Type B pancreatic cell (in vitro differentiated cells): ENCODE measurements at regions not wholly inside any gene's neighbourhood (a gene's known extent, or its start where the extent isn't known, plus 50 kb on each side); places are given as distances from the start of the nearest gene placed in this dataset.

Experiments
- DNase-seq: peaks from one replicate; pipeline ENCODE4 v3.0.0; 2021; ENCODE audit warnings: mixed read lengths; ENCODE audit not compliant: unreplicated experiment; ENCODE audit errors: extremely low spot score
- H3K27ac Mint-ChIP-seq: 2 replicates; pipeline ENCODE4 v1.8.0; 2021; ENCODE audit warnings: mild to moderate bottlenecking, mixed read lengths
- H3K27me3 Mint-ChIP-seq: 2 replicates; pipeline ENCODE4 v1.8.0; 2021; ENCODE audit warnings: mixed read lengths
- H3K36me3 Mint-ChIP-seq: 2 replicates; pipeline ENCODE4 v1.8.0; 2021; ENCODE audit warnings: mixed read lengths
- H3K4me1 Mint-ChIP-seq: one replicate; pipeline ENCODE4 v1.8.0; 2021; ENCODE audit warnings: mixed read lengths; ENCODE audit not compliant: unreplicated experiment
- H3K4me3 Mint-ChIP-seq: 2 replicates; pipeline ENCODE4 v1.8.0; 2021; ENCODE audit warnings: mild to moderate bottlenecking, mixed read lengths
- H3K9me3 Mint-ChIP-seq: 2 replicates; pipeline ENCODE4 v1.8.0; 2021; ENCODE audit warnings: mixed read lengths
- TF ChIP-seq, protein P1 (sequence below): fragments of 200-600 bp; sonication (generic); conservative IDR thresholded peaks from 2 replicates; pipeline ENCODE4 v1.5.0; 2021; ENCODE audit warnings: antibody characterized with exemption, mild to moderate bottlenecking

DNA sequence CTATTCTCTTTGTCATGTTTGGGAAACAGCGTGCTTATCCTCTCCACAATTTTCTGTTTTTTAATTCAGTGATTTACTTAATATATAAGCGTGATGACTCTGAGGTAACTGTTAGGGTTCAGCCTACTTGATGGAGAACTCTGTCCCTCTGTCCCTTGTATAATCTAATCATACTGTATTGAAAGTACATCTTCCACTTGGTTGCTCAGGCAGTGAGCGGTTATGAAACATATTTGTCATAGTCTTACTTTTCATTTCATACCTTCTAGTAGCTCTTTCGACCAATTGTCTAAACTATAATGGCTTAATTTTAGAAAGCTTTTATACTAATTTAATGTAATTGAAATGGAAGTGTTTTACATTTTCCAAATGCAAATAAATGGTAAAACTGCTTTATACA is 469.0 kb downstream of the TLL1 start:
- H3K4me1 Mint-ChIP-seq: no peaks in the 10 kb centered on the region
- TF ChIP-seq, protein P1, sequence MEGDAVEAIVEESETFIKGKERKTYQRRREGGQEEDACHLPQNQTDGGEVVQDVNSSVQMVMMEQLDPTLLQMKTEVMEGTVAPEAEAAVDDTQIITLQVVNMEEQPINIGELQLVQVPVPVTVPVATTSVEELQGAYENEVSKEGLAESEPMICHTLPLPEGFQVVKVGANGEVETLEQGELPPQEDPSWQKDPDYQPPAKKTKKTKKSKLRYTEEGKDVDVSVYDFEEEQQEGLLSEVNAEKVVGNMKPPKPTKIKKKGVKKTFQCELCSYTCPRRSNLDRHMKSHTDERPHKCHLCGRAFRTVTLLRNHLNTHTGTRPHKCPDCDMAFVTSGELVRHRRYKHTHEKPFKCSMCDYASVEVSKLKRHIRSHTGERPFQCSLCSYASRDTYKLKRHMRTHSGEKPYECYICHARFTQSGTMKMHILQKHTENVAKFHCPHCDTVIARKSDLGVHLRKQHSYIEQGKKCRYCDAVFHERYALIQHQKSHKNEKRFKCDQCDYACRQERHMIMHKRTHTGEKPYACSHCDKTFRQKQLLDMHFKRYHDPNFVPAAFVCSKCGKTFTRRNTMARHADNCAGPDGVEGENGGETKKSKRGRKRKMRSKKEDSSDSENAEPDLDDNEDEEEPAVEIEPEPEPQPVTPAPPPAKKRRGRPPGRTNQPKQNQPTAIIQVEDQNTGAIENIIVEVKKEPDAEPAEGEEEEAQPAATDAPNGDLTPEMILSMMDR: no peak
- no peaks in the 10 kb centered on the region for H3K36me3 Mint-ChIP-seq
- H3K27ac Mint-ChIP-seq: no peak overlapping the region
- H3K9me3 Mint-ChIP-seq: no peaks in the 10 kb centered on the region
- H3K4me3 Mint-ChIP-seq: no peak overlapping the region
- DNase-seq: no peak
- no peaks in the 10 kb centered on the region for H3K27me3 Mint-ChIP-seq

DNA sequence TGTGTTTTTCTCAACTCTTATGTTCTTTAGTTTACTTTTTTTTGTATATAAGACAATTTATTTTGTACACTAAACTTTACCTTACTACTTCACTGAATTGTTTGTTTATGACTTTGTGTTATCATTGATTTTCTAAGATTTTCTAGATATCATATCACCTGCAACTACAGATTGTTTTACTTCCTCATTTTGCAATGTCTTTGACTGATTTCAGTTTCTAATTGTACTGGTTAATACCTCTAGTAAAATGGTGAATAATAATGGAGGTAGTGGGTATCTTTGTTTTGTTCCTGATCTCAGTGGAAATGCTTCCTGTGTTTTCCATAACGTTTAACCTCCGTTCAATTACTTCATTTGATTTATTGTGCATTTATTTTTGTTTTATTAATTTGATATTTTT is 490.2 kb downstream of the TLL1 start:
- no peak overlapping the region for H3K4me3 Mint-ChIP-seq
- H3K27me3 Mint-ChIP-seq: no peaks in the 10 kb centered on the region
- TF ChIP-seq, protein P1: no peak
- no peaks in the 10 kb centered on the region for H3K36me3 Mint-ChIP-seq
- no peak overlapping the region for H3K27ac Mint-ChIP-seq
- H3K4me1 Mint-ChIP-seq: no peaks in the 10 kb centered on the region
- H3K9me3 Mint-ChIP-seq: no peaks in the 10 kb centered on the region
- DNase-seq: no peak

DNA sequence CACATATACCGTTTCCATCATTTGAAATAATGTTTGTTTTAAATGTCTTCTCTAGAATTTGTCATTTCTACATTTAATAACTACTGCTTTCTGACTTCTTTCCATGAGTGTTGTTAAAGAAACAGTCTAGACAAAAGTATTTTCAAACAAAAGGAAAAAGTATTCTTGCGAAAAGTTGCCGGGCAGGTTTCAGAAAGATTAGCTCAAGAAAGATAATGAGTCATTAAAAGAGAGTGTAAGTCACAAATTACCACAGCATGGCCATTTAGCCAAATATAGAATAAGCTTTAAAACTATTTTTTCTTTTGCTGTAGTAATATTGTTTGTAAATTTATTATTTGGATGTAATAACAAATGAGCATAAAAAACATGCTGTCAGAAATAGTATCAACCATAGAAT is 493.0 kb downstream of the TLL1 start:
- Mint-ChIP-seq H3K9me3 (no peaks in the 10 kb centered on the region), H3K4me1 (no peaks in the 10 kb centered on the region), H3K27me3 (no peaks in the 10 kb centered on the region), H3K36me3 (no peaks in the 10 kb centered on the region), H3K27ac (no peak overlapping the region), H3K4me3 (no peak overlapping the region)
- no peak for DNase-seq
- TF ChIP-seq, protein P1: no peak

DNA sequence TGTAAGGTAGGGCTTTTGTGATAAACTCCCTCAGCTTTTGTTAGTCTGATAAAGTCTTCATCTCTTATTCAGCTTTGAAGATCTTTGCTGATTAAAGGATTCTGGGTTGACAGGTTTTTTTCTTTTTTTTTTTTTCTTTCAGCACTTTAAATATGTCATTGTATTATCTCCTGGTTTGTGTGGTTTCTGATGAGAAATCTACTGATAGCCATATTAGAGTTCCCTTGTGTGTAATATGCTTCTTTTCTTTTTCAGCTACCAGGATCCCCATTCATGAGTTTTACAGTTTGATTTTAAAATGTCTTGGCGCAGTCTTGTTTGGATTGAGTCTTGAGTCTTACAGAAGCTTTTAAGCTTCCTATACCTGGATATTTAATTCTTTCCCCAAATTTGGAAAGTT is 504.5 kb downstream of the TLL1 start:
- Mint-ChIP-seq H3K9me3 (peaks cover 12% of the 10 kb centered on the region), H3K4me1 (no peaks in the 10 kb centered on the region)

DNA sequence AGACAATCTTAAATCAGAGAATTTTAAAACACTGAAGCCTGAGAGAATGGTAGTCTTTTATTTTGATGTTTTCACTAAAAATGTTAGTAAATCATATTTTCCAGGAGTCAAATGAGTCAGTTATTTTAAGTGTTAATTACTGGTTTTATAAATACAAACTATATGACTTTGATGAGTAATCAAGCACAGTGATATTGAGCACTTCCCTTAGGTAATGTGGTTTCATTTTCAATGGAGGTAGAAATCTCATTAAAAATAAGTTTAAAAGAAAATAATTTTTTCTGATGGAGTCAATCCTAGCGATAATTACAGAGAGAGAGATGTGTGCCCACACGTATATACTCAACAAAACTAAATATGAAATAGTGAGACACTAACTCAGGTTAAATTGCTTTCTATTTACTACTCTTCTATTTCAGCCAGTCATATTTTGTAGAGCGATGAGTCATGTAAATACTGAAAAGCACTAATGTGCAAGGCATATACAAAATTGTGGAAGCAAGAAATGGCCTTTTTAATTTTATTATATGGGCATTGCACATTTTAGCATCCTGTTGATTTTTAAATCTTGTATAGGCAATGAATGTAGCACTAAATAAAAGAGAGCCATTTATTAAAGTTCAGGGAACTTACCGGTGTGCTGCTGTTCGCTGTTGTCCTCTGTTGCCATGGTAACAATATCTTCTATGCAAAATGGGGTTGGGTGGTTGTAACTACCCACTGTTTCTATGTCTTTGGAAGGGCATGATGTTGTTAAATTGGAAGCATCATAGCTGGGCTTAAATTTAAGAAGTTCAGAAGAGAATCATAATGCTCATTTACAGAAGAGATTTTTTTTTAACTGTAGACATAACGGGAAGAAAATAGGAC is 513.7 kb downstream of the TLL1 start:
- Mint-ChIP-seq H3K4me3 (no peak overlapping the region), H3K27me3 (no peaks in the 10 kb centered on the region), H3K36me3 (no peaks in the 10 kb centered on the region), H3K27ac (no peak overlapping the region), H3K4me1 (no peaks in the 10 kb centered on the region), H3K9me3 (no peaks in the 10 kb centered on the region)
- TF ChIP-seq, protein P1: no peak
- DNase-seq: no peak

More for the DNA sequence above, 504.5 kb downstream of the TLL1 start:
- no peaks in the 10 kb centered on the region for H3K36me3 Mint-ChIP-seq
- H3K27ac Mint-ChIP-seq: no peak overlapping the region
- TF ChIP-seq, protein P1: no peak
- H3K27me3 Mint-ChIP-seq: no peaks in the 10 kb centered on the region
- H3K4me3 Mint-ChIP-seq: no peak overlapping the region
- no peak for DNase-seq
